ENCODE measurements at regions not wholly inside any gene's neighbourhood (a gene's known extent, or its start where the extent isn't known, plus 50 kb on each side); places are given as distances from the start of the nearest gene placed in this dataset.

DNA sequence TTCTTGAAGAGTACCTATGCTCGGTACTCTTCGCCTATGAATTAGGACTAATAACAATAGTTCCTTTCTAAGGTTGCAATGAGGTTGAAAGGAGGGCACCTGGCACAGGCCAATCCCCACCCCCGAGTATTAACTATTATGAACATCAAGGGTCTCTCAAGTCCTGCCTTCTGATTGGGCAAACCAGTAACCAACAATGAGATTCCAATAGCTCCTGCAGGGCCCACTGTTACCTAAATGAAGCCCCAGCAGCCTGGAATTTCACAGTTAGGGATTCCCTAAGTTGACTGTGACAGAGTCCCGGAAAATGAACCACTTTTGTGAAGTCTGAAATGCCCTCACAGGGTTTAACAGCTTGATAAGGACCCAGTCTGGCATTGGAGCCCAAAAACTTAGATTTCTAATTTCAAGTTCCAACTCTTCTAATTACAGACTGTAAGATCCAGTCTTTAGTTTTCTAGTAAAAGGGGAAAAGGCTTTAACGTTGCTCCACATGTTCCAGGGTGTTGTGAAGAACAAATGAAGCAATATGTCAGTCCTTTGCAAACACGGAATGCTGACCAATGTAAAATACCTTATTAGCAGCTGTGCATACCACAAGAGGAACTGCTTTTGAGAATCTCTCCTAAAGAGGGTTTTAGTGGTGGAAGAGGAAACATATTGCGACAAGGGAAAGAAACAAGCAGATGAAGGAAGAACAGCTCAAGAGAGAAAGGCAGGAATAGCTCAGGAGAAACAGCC lies 277.7 kb upstream of the MAP2 start:
- Histone ChIP-seq H3K4me1 (ENCODE audit: insufficient read depth, low read length) (no peaks in the 10 kb centered on the region), H3K9me3 (ENCODE audit: control insufficient read depth in 1 of 2, insufficient read depth in 1 of 2, low read length in 2 of 2) (peaks cover 0 to 7% of the 10 kb centered on the region in 2 experiments), H3K4me3 (ENCODE audit: low read length) (no peak overlapping the region), H3K27ac (ENCODE audit: low read depth in 1 of 2, low read length in 2 of 2) (no peak overlapping the region), H3K36me3 (ENCODE audit: insufficient read depth, low read length) (no peaks in the 10 kb centered on the region), H3K27me3 (ENCODE audit: control insufficient read depth in 1 of 2, insufficient read depth in 2 of 2, low read length in 2 of 2) (no peaks in the 10 kb centered on the region)
- intact Hi-C loops (cut with DNase I, micrococcal nuclease), result no loop called here
- ChIA-PET CTCF (no interaction called here), POLR2A (no interaction called here)
- TF ChIP-seq, protein P1, sequence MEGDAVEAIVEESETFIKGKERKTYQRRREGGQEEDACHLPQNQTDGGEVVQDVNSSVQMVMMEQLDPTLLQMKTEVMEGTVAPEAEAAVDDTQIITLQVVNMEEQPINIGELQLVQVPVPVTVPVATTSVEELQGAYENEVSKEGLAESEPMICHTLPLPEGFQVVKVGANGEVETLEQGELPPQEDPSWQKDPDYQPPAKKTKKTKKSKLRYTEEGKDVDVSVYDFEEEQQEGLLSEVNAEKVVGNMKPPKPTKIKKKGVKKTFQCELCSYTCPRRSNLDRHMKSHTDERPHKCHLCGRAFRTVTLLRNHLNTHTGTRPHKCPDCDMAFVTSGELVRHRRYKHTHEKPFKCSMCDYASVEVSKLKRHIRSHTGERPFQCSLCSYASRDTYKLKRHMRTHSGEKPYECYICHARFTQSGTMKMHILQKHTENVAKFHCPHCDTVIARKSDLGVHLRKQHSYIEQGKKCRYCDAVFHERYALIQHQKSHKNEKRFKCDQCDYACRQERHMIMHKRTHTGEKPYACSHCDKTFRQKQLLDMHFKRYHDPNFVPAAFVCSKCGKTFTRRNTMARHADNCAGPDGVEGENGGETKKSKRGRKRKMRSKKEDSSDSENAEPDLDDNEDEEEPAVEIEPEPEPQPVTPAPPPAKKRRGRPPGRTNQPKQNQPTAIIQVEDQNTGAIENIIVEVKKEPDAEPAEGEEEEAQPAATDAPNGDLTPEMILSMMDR (IDR thresholded peaks at IDR 0.05), result no peak
- Mint-ChIP-seq H3K4me3 (no peak overlapping the region), H3K27ac (no peak overlapping the region), H3K27me3 (no peaks in the 10 kb centered on the region), H3K36me3 (ENCODE audit: low read depth) (no peaks in the 10 kb centered on the region), H3K9me3 (no peaks in the 10 kb centered on the region), H3K4me1 (ENCODE audit: low read depth) (no peaks in the 10 kb centered on the region)
- ATAC-seq (ENCODE audit: poor library complexity) (no peak), DNase-seq (peak in 1 of 14 experiments; percentile 1)

DNA sequence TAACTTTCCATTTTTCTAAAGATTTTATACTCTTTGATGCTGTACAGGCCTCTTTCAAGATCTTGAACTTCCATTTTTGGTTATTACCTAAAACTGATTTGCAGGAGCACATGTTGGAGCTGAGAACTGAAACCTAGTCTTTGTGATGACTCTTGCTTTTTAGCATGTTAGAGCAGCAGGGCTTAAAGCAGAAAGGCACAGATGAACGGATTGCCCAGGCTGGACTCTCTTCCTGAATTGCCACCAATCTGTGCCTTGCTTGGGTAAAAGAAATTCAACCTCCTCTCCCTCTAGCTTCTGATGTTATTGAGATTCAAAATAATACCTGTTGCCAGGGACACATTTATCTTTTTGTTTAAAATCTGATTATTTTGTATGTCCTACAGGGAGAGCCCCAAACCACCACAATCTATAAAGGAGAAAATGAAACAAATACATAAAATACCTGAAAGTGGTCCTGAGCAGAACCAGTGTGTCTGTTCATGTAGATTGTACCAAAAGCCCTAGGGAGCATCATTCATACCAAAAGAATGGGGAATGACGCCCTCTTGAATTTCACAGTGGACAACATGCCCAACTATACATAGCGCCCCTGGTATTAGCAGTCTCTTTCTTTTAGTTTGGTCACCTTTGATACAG lies 277.0 kb upstream of the MAP2 start:
- no peaks in the 10 kb centered on the region for H3K4me1 ChIP-seq (ENCODE audit: insufficient read depth, low read length)
- Mint-ChIP-seq H3K27me3 (no peaks in the 10 kb centered on the region), H3K27ac (no peak overlapping the region), H3K4me3 (no peak overlapping the region), H3K9me3 (no peaks in the 10 kb centered on the region), H3K36me3 (ENCODE audit: low read depth) (no peaks in the 10 kb centered on the region), H3K4me1 (ENCODE audit: low read depth) (no peaks in the 10 kb centered on the region)
- DNase-seq, result peak in 1 of 14 experiments; percentile 1
- no peak overlapping the region for H3K4me3 ChIP-seq (ENCODE audit: low read length)
- ATAC-seq (ENCODE audit: poor library complexity), result no peak
- ChIA-PET CTCF (no interaction called here), POLR2A (no interaction called here)
- peaks cover 0 to 7% of the 10 kb centered on the region in 2 experiments for H3K9me3 ChIP-seq (ENCODE audit: control insufficient read depth in 1 of 2, insufficient read depth in 1 of 2, low read length in 2 of 2)
- intact Hi-C loops (cut with DNase I, micrococcal nuclease), result no loop called here
- no peaks in the 10 kb centered on the region for H3K36me3 ChIP-seq (ENCODE audit: insufficient read depth, low read length)
- TF ChIP-seq, protein P1 (IDR thresholded peaks at IDR 0.05), result no peak
- no peak overlapping the region for H3K27ac ChIP-seq (ENCODE audit: low read depth in 1 of 2, low read length in 2 of 2)
- H3K27me3 ChIP-seq (ENCODE audit: control insufficient read depth in 1 of 2, insufficient read depth in 2 of 2, low read length in 2 of 2), result no peaks in the 10 kb centered on the region

DNA sequence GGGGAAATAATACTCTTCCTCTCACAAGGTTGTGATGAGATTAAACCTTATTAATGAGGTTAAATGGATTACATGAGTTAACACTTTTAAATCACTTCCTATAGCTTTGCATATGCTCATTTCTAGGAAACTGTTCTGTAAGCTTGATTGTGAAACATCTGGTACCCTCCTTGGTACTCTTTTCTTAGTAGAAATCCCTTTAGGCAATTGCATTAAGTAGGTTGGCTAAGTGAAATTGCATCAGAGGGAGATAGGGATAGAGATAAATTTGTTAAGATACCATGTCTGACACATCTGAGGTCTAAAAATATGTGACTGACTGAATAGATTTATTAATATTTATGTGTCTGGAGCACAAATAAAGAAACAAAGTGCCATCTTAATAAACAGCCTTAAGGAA lies 275.9 kb upstream of the MAP2 start:
- Histone ChIP-seq H3K36me3 (ENCODE audit: insufficient read depth, low read length) (no peaks in the 10 kb centered on the region), H3K9me3 (ENCODE audit: control insufficient read depth in 1 of 2, insufficient read depth in 1 of 2, low read length in 2 of 2) (peaks cover 0 to 7% of the 10 kb centered on the region in 2 experiments), H3K4me3 (ENCODE audit: low read length) (no peak overlapping the region), H3K27ac (ENCODE audit: low read depth in 1 of 2, low read length in 2 of 2) (no peak overlapping the region), H3K27me3 (ENCODE audit: control insufficient read depth in 1 of 2, insufficient read depth in 2 of 2, low read length in 2 of 2) (no peaks in the 10 kb centered on the region), H3K4me1 (ENCODE audit: insufficient read depth, low read length) (no peaks in the 10 kb centered on the region)
- no peaks in the 10 kb centered on the region for H3K27me3 Mint-ChIP-seq
- no peaks in the 10 kb centered on the region for H3K36me3 Mint-ChIP-seq (ENCODE audit: low read depth)
- intact Hi-C loops (cut with DNase I, micrococcal nuclease), result no loop called here
- TF ChIP-seq, protein P1 (IDR thresholded peaks at IDR 0.05), result no peak
- ChIA-PET CTCF (no interaction called here), POLR2A (no interaction called here)
- no peaks in the 10 kb centered on the region for H3K4me1 Mint-ChIP-seq (ENCODE audit: low read depth)
- H3K4me3 Mint-ChIP-seq, result no peak overlapping the region
- ATAC-seq (ENCODE audit: poor library complexity) (no peak), DNase-seq (no peak)
- H3K9me3 Mint-ChIP-seq, result no peaks in the 10 kb centered on the region
- no peak overlapping the region for H3K27ac Mint-ChIP-seq

All from CD4-positive, alpha-beta T cell (primary cell).